HepG2 (cell line): ENCODE measurements at regions not wholly inside any gene's neighbourhood (a gene's known extent, or its start where the extent isn't known, plus 50 kb on each side); places are given as distances from the start of the nearest gene placed in this dataset.

Experiments
- AHDC1 ChIP-seq: sonication (generic); formaldehyde crosslinking; IDR thresholded peaks from 2 replicates; pipeline ENCODE4 v1.5.1; 2020; ENCODE audit warnings: mild to moderate bottlenecking, missing genetic modification reagents, borderline replicate concordance
- CREM ChIP-seq, 2 experiments: sonication (generic) in 1 of 2; formaldehyde crosslinking in 1 of 2; IDR thresholded peaks; 2 replicates each; pipeline versions ENCODE4 v1.4.0 to v1.6.1; 2016 to 2020; ENCODE audit warnings: antibody characterized with exemption in 1 of 2, mild to moderate bottlenecking in 1 of 2, missing genetic modification reagents in 1 of 2
- GMEB1 ChIP-seq: sonication (generic); formaldehyde crosslinking; IDR thresholded peaks from 2 replicates; pipeline ENCODE4 v1.5.1; 2020; ENCODE audit warnings: missing genetic modification reagents, mild to moderate bottlenecking, borderline replicate concordance
- JUND ChIP-seq: sonication (generic); formaldehyde crosslinking; IDR thresholded peaks from 2 replicates; pipeline ENCODE4 v1.8.0; 2022; ENCODE audit warnings: mild to moderate bottlenecking, missing genetic modification reagents
- MEF2D ChIP-seq: sonication (generic); formaldehyde crosslinking; IDR thresholded peaks from 2 replicates; pipeline ENCODE4 v1.5.1; 2020; ENCODE audit warnings: mild to moderate bottlenecking, missing genetic modification reagents
- NFE2 ChIP-seq: sonication (generic); formaldehyde crosslinking; IDR thresholded peaks from 2 replicates; pipeline ENCODE4 v1.4.0; 2020; ENCODE audit warnings: missing genetic modification reagents
- POLR2AphosphoS2 ChIP-seq: IDR thresholded peaks from 2 replicates; pipeline ENCODE4 v1.6.1; 2011; ENCODE audit warnings: low read depth, low read length, improper control_type of control experiment
- TARDBP ChIP-seq: sonication (generic); formaldehyde crosslinking; IDR thresholded peaks from 2 replicates; pipeline ENCODE4 v1.8.0; 2022; ENCODE audit warnings: mild to moderate bottlenecking, missing genetic modification reagents
- ZBTB21 ChIP-seq: sonication (generic); formaldehyde crosslinking; IDR thresholded peaks from 2 replicates; pipeline ENCODE4 v1.4.0; 2020; ENCODE audit warnings: missing genetic modification reagents
- ZHX2 ChIP-seq, 2 experiments: sonication (generic) in 1 of 2; formaldehyde crosslinking in 1 of 2; IDR thresholded peaks; 2 replicates each; pipeline versions ENCODE4 v1.6.1 to v1.9.0; 2014 to 2022; ENCODE audit warnings: antibody characterized with exemption in 1 of 2, borderline replicate concordance in 1 of 2, inconsistent platforms in 1 of 2, low read depth in 1 of 2, missing genetic modification reagents in 1 of 2

- TF ChIP-seq ZHX2 (IDR thresholded peaks at IDR 0.05; ENCODE audit: low read depth) (no peak), ZHX2 (CRISPR knock-in tag; IDR thresholded peaks at IDR 0.05; ENCODE audit: borderline replicate concordance) (no peak), NFE2 (CRISPR knock-in tag) (no peak), TARDBP (CRISPR knock-in tag) (no peak), AHDC1 (no peak), CREM (IDR thresholded peaks at IDR 0.05) (no peak), CREM (CRISPR knock-in tag; IDR thresholded peaks at IDR 0.05) (no peak), ZBTB21 (CRISPR knock-in tag) (no peak), JUND (CRISPR knock-in tag) (no peak), GMEB1 (no peak), MEF2D (CRISPR knock-in tag) (no peak), POLR2AphosphoS2 (no peak)
Observed at GRCh38 chr2:118627156-118627555, 220.3 kb downstream of the EN1 start.
